DMS 273 (cell line): ENCODE measurements at regions not wholly inside any gene's neighbourhood (a gene's known extent, or its start where the extent isn't known, plus 50 kb on each side); places are given as distances from the start of the nearest gene placed in this dataset.

Experiments
- DNase-seq: peaks from one replicate; lab custom pipeline; 2025; ENCODE audit not compliant: unreplicated experiment; lab: John Stamatoyannopoulos, UW

- DNase-seq: no peak
Measured at GRCh38 chr7:22913158-22913557, 90.5 kb upstream of the TOMM7 start.

GRCh38 chr7:22911889-22912288 lies 89.2 kb upstream of the TOMM7 start:
- no peak for DNase-seq

GRCh38 chr7:22909917-22910316 lies 87.3 kb upstream of the TOMM7 start:
- no peak for DNase-seq

- no peak for DNase-seq
Measured at GRCh38 chr7:22907805-22908204, 85.2 kb upstream of the TOMM7 start.

- DNase-seq: peak; percentile 13
Measured at GRCh38 chr7:22900784-22901183, 78.1 kb upstream of the TOMM7 start.

- DNase-seq: no peak
Measured at GRCh38 chr7:22900101-22900500, 77.5 kb upstream of the TOMM7 start.

GRCh38 chr7:22896917-22897316 lies 74.3 kb upstream of the TOMM7 start:
- no peak for DNase-seq

GRCh38 chr7:22895828-22896165 lies 73.1 kb upstream of the TOMM7 start:
- DNase-seq: no peak

GRCh38 chr7:22895140-22895827 lies 72.6 kb upstream of the TOMM7 start:
- no peak for DNase-seq

GRCh38 chr7:22894546-22894945 lies 71.9 kb upstream of the TOMM7 start:
- no peak for DNase-seq

GRCh38 chr7:22890773-22891172 lies 68.1 kb upstream of the TOMM7 start:
- no peak for DNase-seq

GRCh38 chr7:22885797-22886261 lies 63.2 kb upstream of the TOMM7 start:
- DNase-seq: peak; percentile 73

- no peak for DNase-seq
Measured at GRCh38 chr7:22884911-22885788, 62.5 kb upstream of the TOMM7 start.

GRCh38 chr7:22882106-22882505 lies 59.5 kb upstream of the TOMM7 start:
- no peak for DNase-seq

GRCh38 chr7:22879709-22880306 lies 57.2 kb upstream of the TOMM7 start:
- no peak for DNase-seq

- no peak for DNase-seq
Measured at GRCh38 chr7:22879280-22879679, 56.6 kb upstream of the TOMM7 start.

- DNase-seq: peak; percentile 70
Measured at GRCh38 chr7:22876986-22877729, 54.5 kb upstream of the TOMM7 start.

- no peak for DNase-seq
Measured at GRCh38 chr7:22875470-22875869, 52.8 kb upstream of the TOMM7 start.

GRCh38 chr7:22874904-22875303 lies 52.3 kb upstream of the TOMM7 start:
- DNase-seq: no peak
